ENCODE measurements at regions not wholly inside any gene's neighbourhood (a gene's known extent, or its start where the extent isn't known, plus 50 kb on each side); places are given as distances from the start of the nearest gene placed in this dataset.

DNA sequence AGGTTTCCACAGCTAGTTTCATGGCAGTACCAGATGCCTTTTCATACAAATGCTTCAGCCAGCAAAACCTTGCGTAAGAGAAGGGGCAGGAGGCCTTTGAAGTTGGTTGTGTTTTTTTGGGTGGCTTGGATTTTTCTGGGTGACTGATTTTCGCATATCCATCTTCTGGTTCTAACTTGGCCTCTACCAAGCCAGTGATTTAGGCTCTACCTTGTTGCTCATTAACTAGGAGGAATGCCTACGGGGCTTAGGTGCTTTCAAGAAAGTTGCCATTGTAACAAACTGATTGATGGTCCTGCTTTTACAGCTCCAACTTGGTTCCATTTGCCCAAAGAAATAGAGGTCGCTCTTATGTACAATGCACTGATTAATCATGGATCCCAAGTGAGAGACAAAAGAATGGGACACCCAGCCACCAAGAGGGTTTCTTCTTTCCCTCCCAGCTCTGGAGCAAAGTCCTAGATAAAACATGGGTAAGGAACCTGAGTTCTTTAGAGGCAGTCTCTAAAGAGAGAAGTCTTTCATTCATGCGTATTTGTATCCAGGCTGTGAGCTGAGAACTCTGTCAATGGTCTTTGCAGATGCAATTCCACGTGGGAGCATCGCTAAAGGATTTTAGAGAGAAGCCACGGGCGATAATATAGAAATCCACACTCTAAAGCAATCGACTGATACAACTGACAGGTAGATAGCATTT is 92.1 kb upstream of the FGFR2 start:
- TF ChIP-seq, protein P1, sequence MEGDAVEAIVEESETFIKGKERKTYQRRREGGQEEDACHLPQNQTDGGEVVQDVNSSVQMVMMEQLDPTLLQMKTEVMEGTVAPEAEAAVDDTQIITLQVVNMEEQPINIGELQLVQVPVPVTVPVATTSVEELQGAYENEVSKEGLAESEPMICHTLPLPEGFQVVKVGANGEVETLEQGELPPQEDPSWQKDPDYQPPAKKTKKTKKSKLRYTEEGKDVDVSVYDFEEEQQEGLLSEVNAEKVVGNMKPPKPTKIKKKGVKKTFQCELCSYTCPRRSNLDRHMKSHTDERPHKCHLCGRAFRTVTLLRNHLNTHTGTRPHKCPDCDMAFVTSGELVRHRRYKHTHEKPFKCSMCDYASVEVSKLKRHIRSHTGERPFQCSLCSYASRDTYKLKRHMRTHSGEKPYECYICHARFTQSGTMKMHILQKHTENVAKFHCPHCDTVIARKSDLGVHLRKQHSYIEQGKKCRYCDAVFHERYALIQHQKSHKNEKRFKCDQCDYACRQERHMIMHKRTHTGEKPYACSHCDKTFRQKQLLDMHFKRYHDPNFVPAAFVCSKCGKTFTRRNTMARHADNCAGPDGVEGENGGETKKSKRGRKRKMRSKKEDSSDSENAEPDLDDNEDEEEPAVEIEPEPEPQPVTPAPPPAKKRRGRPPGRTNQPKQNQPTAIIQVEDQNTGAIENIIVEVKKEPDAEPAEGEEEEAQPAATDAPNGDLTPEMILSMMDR (IDR thresholded peaks at IDR 0.05), result no peak
- no peak for TF ChIP-seq POLR2A (IDR thresholded peaks at IDR 0.05)
- TF ChIP-seq POLR2AphosphoS5 (IDR thresholded peaks at IDR 0.05), result no peak
- no peak for TF ChIP-seq EP300 (IDR thresholded peaks at IDR 0.05; ENCODE audit: low read depth)
